ENCODE measurements at regions not wholly inside any gene's neighbourhood (a gene's known extent, or its start where the extent isn't known, plus 50 kb on each side); places are given as distances from the start of the nearest gene placed in this dataset.

GRCh38 chr3:70776081-70776480 is 463.6 kb upstream of the MDFIC2 start:
- H3K4me3 ChIP-seq (ENCODE audit: low read length), result no peak overlapping the region
- DNase-seq (ENCODE audit: low read depth), result no peak
- no peak for TF ChIP-seq CTCF (conservative IDR thresholded peaks at IDR 0.05; ENCODE audit: low read depth, low read length)

DNA sequence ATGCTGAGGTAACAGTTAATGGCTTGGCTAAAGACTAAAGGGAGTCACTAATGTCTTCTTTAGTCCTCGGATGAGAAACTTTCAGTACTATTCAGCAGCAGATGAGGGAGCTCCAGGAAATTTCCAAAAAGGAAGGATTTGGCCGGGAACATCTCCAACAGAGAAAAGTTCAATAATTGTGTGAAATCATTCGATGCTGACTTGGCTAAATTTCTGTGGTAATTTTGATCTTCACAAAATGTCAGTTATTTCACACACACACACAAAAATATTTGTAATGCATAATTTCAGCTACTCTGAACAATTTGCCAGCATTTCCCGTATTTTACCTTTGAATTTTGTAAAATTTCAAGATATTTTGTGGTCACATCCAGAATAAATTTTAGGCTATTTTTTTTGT is 462.8 kb upstream of the MDFIC2 start:
- H3K4me3 ChIP-seq (ENCODE audit: low read length), result no peak overlapping the region
- no peak for TF ChIP-seq CTCF (conservative IDR thresholded peaks at IDR 0.05; ENCODE audit: low read depth, low read length)
- DNase-seq (ENCODE audit: low read depth), result no peak

DNA sequence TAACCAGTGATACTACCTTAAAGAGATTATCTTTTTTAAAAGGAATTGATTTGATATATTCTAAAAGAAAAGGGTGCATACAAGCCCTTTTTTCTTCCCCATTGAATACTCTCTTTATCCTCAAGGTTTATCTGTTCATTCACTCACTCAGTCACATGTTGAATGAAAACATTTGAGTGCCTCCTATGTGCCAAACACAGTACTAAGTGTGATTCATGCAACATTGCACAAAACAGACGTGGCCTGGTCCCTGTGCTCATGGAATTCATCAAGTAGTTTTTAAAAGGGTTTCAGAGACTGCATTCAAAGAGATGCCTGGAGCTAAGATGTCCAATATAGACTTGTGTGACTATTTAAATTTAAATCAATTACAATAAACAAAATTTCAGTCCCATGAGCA is 462.2 kb upstream of the MDFIC2 start:
- TF ChIP-seq CTCF (conservative IDR thresholded peaks at IDR 0.05; ENCODE audit: low read depth, low read length), result no peak
- no peak overlapping the region for H3K4me3 ChIP-seq (ENCODE audit: low read length)
- DNase-seq (ENCODE audit: low read depth), result no peak

GRCh38 chr3:70771426-70772147 is 459.1 kb upstream of the MDFIC2 start:
- TF ChIP-seq CTCF (conservative IDR thresholded peaks at IDR 0.05; ENCODE audit: low read depth, low read length), result no peak
- DNase-seq (ENCODE audit: low read depth), result no peak
- no peak overlapping the region for H3K4me3 ChIP-seq (ENCODE audit: low read length)

GRCh38 chr3:70770650-70771049 is 458.2 kb upstream of the MDFIC2 start:
- H3K4me3 ChIP-seq (ENCODE audit: low read length), result no peak overlapping the region
- TF ChIP-seq CTCF (conservative IDR thresholded peaks at IDR 0.05; ENCODE audit: low read depth, low read length), result no peak
- DNase-seq (ENCODE audit: low read depth), result no peak

GRCh38 chr3:70766301-70766700 is 453.9 kb upstream of the MDFIC2 start:
- no peak for DNase-seq (ENCODE audit: low read depth)
- H3K4me3 ChIP-seq (ENCODE audit: low read length), result no peak overlapping the region
- TF ChIP-seq CTCF (conservative IDR thresholded peaks at IDR 0.05; ENCODE audit: low read depth, low read length), result no peak

GRCh38 chr3:70763894-70764293 is 451.5 kb upstream of the MDFIC2 start:
- no peak for DNase-seq (ENCODE audit: low read depth)
- H3K4me3 ChIP-seq (ENCODE audit: low read length), result no peak overlapping the region
- no peak for TF ChIP-seq CTCF (conservative IDR thresholded peaks at IDR 0.05; ENCODE audit: low read depth, low read length)
